H9 (cell line): ENCODE measurements at regions not wholly inside any gene's neighbourhood (a gene's known extent, or its start where the extent isn't known, plus 50 kb on each side); places are given as distances from the start of the nearest gene placed in this dataset.
"Not testable (repeated sequence)": the region's sequence is repeated elsewhere in the genome, so short reads cannot be mapped to it uniquely, and the experiment has no call there.

Source experiments
- DNase-seq: peaks from one replicate; pipeline ENCODE4 v3.0.0-alpha.2; 2017
- H2AFZ ChIP-seq: one replicate; pipeline ENCODE4 v1.6.1; 2013; ENCODE audit warnings: mild to moderate bottlenecking, low read length, control low read depth, moderate library complexity
- H2AK5ac ChIP-seq: 2 replicates; pipeline ENCODE4 v1.6.1; 2013; ENCODE audit warnings: low read length, control low read depth, mixed read lengths; ENCODE audit not compliant: insufficient read length
- H2BK120ac ChIP-seq: one replicate; pipeline ENCODE4 v1.6.1; 2013; ENCODE audit warnings: low read depth, mild to moderate bottlenecking, low read length, control low read depth, inconsistent platforms; ENCODE audit not compliant: poor library complexity, severe bottlenecking
- H2BK12ac ChIP-seq: 2 replicates; pipeline ENCODE4 v1.6.1; 2013; ENCODE audit warnings: low read length, control low read depth, mixed read lengths, low read depth; ENCODE audit not compliant: insufficient read length
- H2BK15ac ChIP-seq: 2 replicates; pipeline ENCODE4 v1.6.1; 2013; ENCODE audit warnings: low read depth, low read length, control low read depth
- H2BK20ac ChIP-seq: one replicate; pipeline ENCODE4 v1.6.1; 2013; ENCODE audit warnings: low read depth, mild to moderate bottlenecking, low read length, control low read depth, inconsistent platforms; ENCODE audit not compliant: poor library complexity, severe bottlenecking
- H2BK5ac ChIP-seq: 2 replicates; pipeline ENCODE4 v1.6.1; 2013; ENCODE audit warnings: low read length, control low read depth, mixed read lengths; ENCODE audit not compliant: insufficient read length
- H3K14ac ChIP-seq: 2 replicates; pipeline ENCODE4 v1.6.1; 2013; ENCODE audit warnings: low read length, control low read depth; ENCODE audit not compliant: insufficient read depth
- H3K18ac ChIP-seq: 2 replicates; pipeline ENCODE4 v1.6.1; 2013; ENCODE audit warnings: low read depth, mild to moderate bottlenecking, mixed read lengths, low read length, control low read depth; ENCODE audit not compliant: insufficient read length
- H3K23ac ChIP-seq: 2 replicates; pipeline ENCODE4 v1.6.1; 2013; ENCODE audit warnings: low read length, control low read depth, mixed read lengths, low read depth; ENCODE audit not compliant: insufficient read length
- H3K23me2 ChIP-seq: 2 replicates; pipeline ENCODE4 v1.6.1; 2013; ENCODE audit warnings: low read depth, mild to moderate bottlenecking, mixed read lengths, low read length, control low read depth; ENCODE audit not compliant: insufficient read length, poor library complexity, severe bottlenecking
- H3K27ac ChIP-seq: 2 replicates; pipeline ENCODE4 v1.5.1; 2013; ENCODE audit warnings: low read length, control low read depth, mixed read lengths, low read depth; ENCODE audit not compliant: insufficient read length
- H3K27me3 ChIP-seq: 2 replicates; pipeline ENCODE4 v1.6.1; 2013; ENCODE audit warnings: low read length, control low read depth, inconsistent platforms; ENCODE audit not compliant: insufficient read depth
- H3K4ac ChIP-seq: 2 replicates; pipeline ENCODE4 v1.6.1; 2013; ENCODE audit warnings: low read depth, mild to moderate bottlenecking, control low read depth, inconsistent platforms, low read length, moderate library complexity
- H3K4me1 ChIP-seq: 2 replicates; pipeline ENCODE4 v1.6.1; 2013; ENCODE audit warnings: low read length, control low read depth, inconsistent platforms; ENCODE audit not compliant: insufficient read depth
- H3K4me2 ChIP-seq: 2 replicates; pipeline ENCODE4 v1.6.1; 2013; ENCODE audit warnings: low read length, control low read depth, mixed read lengths; ENCODE audit not compliant: insufficient read length, insufficient read depth
- H3K56ac ChIP-seq: 2 replicates; pipeline ENCODE4 v1.6.1; 2013; ENCODE audit warnings: low read depth, mild to moderate bottlenecking, mixed read lengths, low read length, control low read depth; ENCODE audit not compliant: insufficient read length
- H3K79me1 ChIP-seq: 2 replicates; pipeline ENCODE4 v1.6.1; 2013; ENCODE audit warnings: low read depth, mild to moderate bottlenecking, moderate library complexity, low read length, control low read depth, inconsistent platforms; ENCODE audit not compliant: insufficient read depth, poor library complexity, severe bottlenecking
- H3K79me2 ChIP-seq: 2 replicates; pipeline ENCODE4 v1.6.1; 2013; ENCODE audit warnings: low read length, control low read depth, inconsistent platforms; ENCODE audit not compliant: insufficient read depth
- H3K9ac ChIP-seq: 2 replicates; pipeline ENCODE4 v1.6.1; 2013; ENCODE audit warnings: low read length, control low read depth, mixed read lengths; ENCODE audit not compliant: insufficient read length; ENCODE audit errors: extremely low read depth
- H3K9me3 ChIP-seq: one replicate; pipeline ENCODE4 v1.6.1; 2013; ENCODE audit warnings: low read depth, low read length, inconsistent platforms; ENCODE audit not compliant: control insufficient read depth
- H3T11ph ChIP-seq: one replicate; pipeline ENCODE4 v1.6.1; 2013; ENCODE audit warnings: mild to moderate bottlenecking, low read length, control low read depth, inconsistent platforms
- H4K20me1 ChIP-seq: one replicate; pipeline ENCODE4 v1.6.1; 2013; ENCODE audit not compliant: control insufficient read depth, insufficient read length, insufficient read depth
- H4K5ac ChIP-seq: 2 replicates; pipeline ENCODE4 v1.6.1; 2013; ENCODE audit warnings: low read depth, mild to moderate bottlenecking, mixed read lengths, low read length, control low read depth; ENCODE audit not compliant: insufficient read length
- H4K8ac ChIP-seq: replicated peaks from 2 replicates; pipeline ENCODE4 v1.6.1; 2013; ENCODE audit warnings: low read length, control low read depth, mixed read lengths, low read depth; ENCODE audit not compliant: insufficient read length
- H4K91ac ChIP-seq: 2 replicates; pipeline ENCODE4 v1.6.1; 2013; ENCODE audit warnings: low read depth, mild to moderate bottlenecking, moderate library complexity, mixed read lengths, low read length, control low read depth; ENCODE audit not compliant: insufficient read length
- H3K27ac Mint-ChIP-seq, 3 experiments: 2 replicates in 2 of 3; 3 replicates in 1 of 3; pipeline ENCODE4 v1.8.0; 2020 to 2021; ENCODE audit warnings: mixed read lengths in 3 of 3, mild to moderate bottlenecking in 1 of 3, moderate library complexity in 1 of 3
- H3K27me3 Mint-ChIP-seq: 2 replicates; pipeline ENCODE4 v1.8.0; 2021; ENCODE audit warnings: low read depth, mild to moderate bottlenecking, moderate library complexity, mixed read lengths
- H3K36me3 Mint-ChIP-seq, 3 experiments: 2 replicates in 2 of 3; 3 replicates in 1 of 3; pipeline ENCODE4 v1.8.0; 2020 to 2021; ENCODE audit warnings: low read depth in 3 of 3, mixed read lengths in 3 of 3; ENCODE audit not compliant: insufficient read depth in 1 of 3
- H3K4me1 Mint-ChIP-seq, 2 experiments: 2 replicates each; pipeline ENCODE4 v1.8.0; 2020; ENCODE audit warnings: mixed read lengths in 2 of 2
- H3K4me3 Mint-ChIP-seq, 2 experiments: 2 replicates in 1 of 2; 3 replicates in 1 of 2; pipeline ENCODE4 v1.8.0; 2020 to 2021; ENCODE audit warnings: mild to moderate bottlenecking in 2 of 2, mixed read lengths in 2 of 2, moderate library complexity in 1 of 2
- H3K9me3 Mint-ChIP-seq, 2 experiments: 2 replicates in 1 of 2; 3 replicates in 1 of 2; pipeline ENCODE4 v1.8.0; 2020; ENCODE audit warnings: mild to moderate bottlenecking in 2 of 2, mixed read lengths in 2 of 2, moderate library complexity in 1 of 2
- CTCF ChIP-seq: fragments of 200-600 bp; sonication (generic); conservative IDR thresholded peaks from 3 replicates; pipeline ENCODE4 v1.8.0; 2021; ENCODE audit warnings: antibody characterized with exemption, mild to moderate bottlenecking
- WGBS: extraction: QIAGEN DNeasy Blood & Tissue Kit; methylation state at CpG from one replicate; pipeline ENCODE4 v1.1.7; 2013; ENCODE audit warnings: missing lambda C conversion rate, low lambda C conversion rate, mixed read lengths; ENCODE audit not compliant: insufficient read length; ENCODE audit errors: extremely low coverage; 5-methylcytosine and 5-hydroxymethylcytosine counted together

DNA sequence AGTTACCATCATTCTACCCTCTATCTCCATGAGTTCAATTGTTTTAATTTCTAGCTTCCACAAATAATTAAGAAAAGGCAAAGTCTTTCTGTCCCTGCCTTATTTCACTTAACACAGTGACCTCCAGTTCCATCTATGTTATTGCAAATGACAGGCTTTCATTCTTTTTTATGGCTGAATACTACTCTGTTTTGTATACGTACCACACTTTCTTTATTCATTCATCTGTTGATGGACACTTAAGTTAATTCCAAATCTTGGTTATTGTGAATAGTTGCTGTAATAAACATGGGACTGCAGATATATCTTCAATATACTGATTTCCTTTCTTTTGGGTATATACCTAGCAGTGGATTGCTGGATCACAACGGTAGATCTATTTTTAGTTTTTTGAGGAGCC lies 314.1 kb downstream of the SV2B start:
- no peak overlapping the region for H3K18ac ChIP-seq
- no peak overlapping the region for H4K8ac ChIP-seq
- H3K4me1 ChIP-seq = no peaks in the 10 kb centered on the region
- H3K9me3 ChIP-seq = no peaks in the 10 kb centered on the region
- H3K79me2 ChIP-seq = no peaks in the 10 kb centered on the region
- no peak overlapping the region for H2BK120ac ChIP-seq
- no peak overlapping the region for H3K56ac ChIP-seq
- H2BK20ac ChIP-seq = no peak overlapping the region
- H3K27me3 ChIP-seq = no peaks in the 10 kb centered on the region
- no peak overlapping the region for H3K9ac ChIP-seq
- DNase-seq = no peak
- no peak overlapping the region for H4K5ac ChIP-seq
- Mint-ChIP-seq H3K27me3 (no peaks in the 10 kb centered on the region), H3K4me3 (no peak overlapping the region), H3K27ac (no peak overlapping the region), H3K9me3 (no peaks in the 10 kb centered on the region), H3K36me3 (no peaks in the 10 kb centered on the region), H3K4me1 (no peaks in the 10 kb centered on the region)
- no peak overlapping the region for H3T11ph ChIP-seq
- no peaks in the 10 kb centered on the region for H4K20me1 ChIP-seq
- no peak overlapping the region for H2AFZ ChIP-seq
- H3K23me2 ChIP-seq = no peaks in the 10 kb centered on the region
- no peaks in the 10 kb centered on the region for H3K79me1 ChIP-seq
- TF ChIP-seq CTCF = no peak
- H4K91ac ChIP-seq = no peak overlapping the region
- H3K4me2 ChIP-seq = no peak overlapping the region
- H2BK15ac ChIP-seq = no peak overlapping the region
- H3K23ac ChIP-seq = no peak overlapping the region
- no peak overlapping the region for H2AK5ac ChIP-seq
- H3K4ac ChIP-seq = no peak overlapping the region
- H2BK5ac ChIP-seq = no peak overlapping the region
- no peak overlapping the region for H3K27ac ChIP-seq
- H3K14ac ChIP-seq = no peak overlapping the region
- H2BK12ac ChIP-seq = no peak overlapping the region
- no CpG with 5 or more reads among the region's 2 CpGs for WGBS

DNA sequence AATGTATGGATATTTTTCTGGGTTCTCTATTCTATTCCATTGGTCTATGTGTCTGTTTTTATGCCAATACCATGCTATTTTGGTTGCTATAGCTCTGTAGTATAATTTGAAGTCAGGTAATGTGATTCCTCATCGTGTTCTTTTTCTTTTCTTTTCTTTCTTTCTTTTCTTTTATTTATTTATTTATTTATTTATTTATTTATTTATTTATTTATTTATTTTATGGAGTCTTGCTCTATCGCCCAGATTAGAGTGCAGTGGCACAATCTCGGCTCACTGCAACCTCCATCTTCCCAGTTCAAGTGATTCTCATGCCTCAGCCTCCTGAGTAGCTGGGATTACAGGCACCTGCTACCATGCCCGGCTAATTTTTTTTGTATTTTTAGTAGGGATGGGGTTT lies 315.2 kb downstream of the SV2B start:
- H2BK12ac ChIP-seq, H3K4me1 ChIP-seq, H3K36me3 Mint-ChIP-seq, H3K9me3 Mint-ChIP-seq, H3K14ac ChIP-seq, H2BK20ac ChIP-seq, H3K27ac Mint-ChIP-seq, H3T11ph ChIP-seq, H3K4me2 ChIP-seq, H3K9ac ChIP-seq, H3K23me2 ChIP-seq, H3K9me3 ChIP-seq, H3K23ac ChIP-seq, DNase-seq, H3K56ac ChIP-seq, H3K4me3 Mint-ChIP-seq, H4K91ac ChIP-seq, H4K5ac ChIP-seq, H2BK120ac ChIP-seq, H2BK15ac ChIP-seq, H2BK5ac ChIP-seq, H3K79me1 ChIP-seq, H3K27ac ChIP-seq, H3K79me2 ChIP-seq, H2AFZ ChIP-seq, H2AK5ac ChIP-seq, H3K4me1 Mint-ChIP-seq, H3K27me3 Mint-ChIP-seq, H4K8ac ChIP-seq, H4K20me1 ChIP-seq, H3K18ac ChIP-seq, H3K4ac ChIP-seq, H3K27me3 ChIP-seq: not testable (repeated sequence)
- no CpG with 5 or more reads among the region's 4 CpGs for WGBS
